Panc1 (cell line): ENCODE measurements at regions not wholly inside any gene's neighbourhood (a gene's known extent, or its start where the extent isn't known, plus 50 kb on each side); places are given as distances from the start of the nearest gene placed in this dataset.

Experiments used
- ATAC-seq: fragments of 200-7000 bp; cut with Tn5 transposase; 2 replicates; pipeline ENCODE4 v1.9.1; 2020; ENCODE audit warnings: mild to moderate bottlenecking, moderate library complexity
- BruUV-seq: library from RNA; stranded (reverse); fragments of 400-500 nt; replicated peaks from 2 replicates; lab custom pipeline; 2021; lab: Mats Ljungman, UMichigan
- CTCF ChIA-PET: fragments of 300-600 bp; sonication (Branson Sonifier 250); formaldehyde crosslinking; loops from one replicate; lab custom pipeline; 2022; ENCODE audit warnings: antibody characterized with exemption; lab: Charles Lee
- POLR2A ChIA-PET: fragments of 300-600 bp; sonication (Branson Sonifier 250); formaldehyde crosslinking; loops from one replicate; lab custom pipeline; 2022; ENCODE audit warnings: antibody characterized with exemption; lab: Charles Lee
- DNase-seq: peaks from one replicate; pipeline ENCODE4 v3.0.0-alpha.2; 2010; ENCODE audit warnings: low read depth, low spot score
- H3K27ac ChIP-seq: 2 replicates; pipeline ENCODE4 v1.5.1; 2011; ENCODE audit warnings: mild to moderate bottlenecking, low read length, inconsistent platforms
- H3K27me3 ChIP-seq: fragments of 200-500 bp; sonication (Bioruptor generic); 2 replicates; pipeline ENCODE4 v1.6.0; 2014; ENCODE audit warnings: low read length, inconsistent platforms; ENCODE audit not compliant: control insufficient read depth, insufficient read depth
- H3K36me3 ChIP-seq: fragments of 200-500 bp; sonication (Bioruptor generic); 2 replicates; pipeline ENCODE4 v1.5.1; 2014; ENCODE audit warnings: inconsistent platforms, mild to moderate bottlenecking, low read length, moderate library complexity; ENCODE audit not compliant: control insufficient read depth, insufficient read depth
- H3K4me1 ChIP-seq: 2 replicates; pipeline ENCODE4 v1.5.1; 2011; ENCODE audit warnings: inconsistent platforms, mild to moderate bottlenecking, low read length, moderate library complexity; ENCODE audit not compliant: control insufficient read depth, insufficient read depth
- H3K4me3 ChIP-seq, 2 experiments: 2 replicates each; pipeline ENCODE4 v1.5.1; 2011 to 2012; ENCODE audit warnings: low read depth in 2 of 2, low read length in 2 of 2, mild to moderate bottlenecking in 2 of 2, inconsistent platforms in 1 of 2, moderate library complexity in 1 of 2
- H3K9me3 ChIP-seq: fragments of 200-500 bp; sonication (Bioruptor generic); 2 replicates; pipeline ENCODE4 v1.5.1; 2014; ENCODE audit warnings: low read depth, mild to moderate bottlenecking, inconsistent platforms, low read length, moderate library complexity; ENCODE audit not compliant: control insufficient read depth, insufficient read depth
- CTCF ChIP-seq: fragments of 450-650 bp; IDR thresholded peaks from 2 replicates; pipeline ENCODE4 v1.5.1; 2017; ENCODE audit warnings: mild to moderate bottlenecking
- POLR2AphosphoS5 ChIP-seq: IDR thresholded peaks from 2 replicates; pipeline ENCODE4 v1.6.1; 2012; ENCODE audit warnings: mild to moderate bottlenecking, low read depth, low read length, moderate library complexity
- SIN3A ChIP-seq: IDR thresholded peaks from 2 replicates; pipeline ENCODE4 v1.6.1; 2012; ENCODE audit warnings: low read depth, mild to moderate bottlenecking, low read length, moderate library complexity, borderline replicate concordance; ENCODE audit not compliant: insufficient read depth
- TCF7L2 ChIP-seq: IDR thresholded peaks from 2 replicates; pipeline ENCODE4 v1.6.1; 2011; ENCODE audit warnings: mild to moderate bottlenecking, low read depth, low read length, inconsistent platforms
- in situ Hi-C: cut with HindIII; loops from 2 replicates; pipeline ENCODE4 v1.10.0; 2016; ENCODE audit warnings: low sequenced_read_pairs, low pct_unique_long_range_greater_than_20kb
- intact Hi-C: fragments of 100-400 bp; cut with micrococcal nuclease; formaldehyde crosslinking; loops from one replicate; pipeline ENCODE4 v1.10.0; 2022; ENCODE audit not compliant: unreplicated experiment
- TF ChIP-seq, protein P1 (sequence below), 2 experiments: IDR thresholded peaks; 2 replicates each; pipeline ENCODE4 v1.6.1; 2011 to 2012; ENCODE audit warnings: low read depth in 2 of 2, control low read depth in 1 of 2, low read length in 1 of 2, mild to moderate bottlenecking in 1 of 2, moderate library complexity in 1 of 2; ENCODE audit not compliant: insufficient read depth in 1 of 2

DNA sequence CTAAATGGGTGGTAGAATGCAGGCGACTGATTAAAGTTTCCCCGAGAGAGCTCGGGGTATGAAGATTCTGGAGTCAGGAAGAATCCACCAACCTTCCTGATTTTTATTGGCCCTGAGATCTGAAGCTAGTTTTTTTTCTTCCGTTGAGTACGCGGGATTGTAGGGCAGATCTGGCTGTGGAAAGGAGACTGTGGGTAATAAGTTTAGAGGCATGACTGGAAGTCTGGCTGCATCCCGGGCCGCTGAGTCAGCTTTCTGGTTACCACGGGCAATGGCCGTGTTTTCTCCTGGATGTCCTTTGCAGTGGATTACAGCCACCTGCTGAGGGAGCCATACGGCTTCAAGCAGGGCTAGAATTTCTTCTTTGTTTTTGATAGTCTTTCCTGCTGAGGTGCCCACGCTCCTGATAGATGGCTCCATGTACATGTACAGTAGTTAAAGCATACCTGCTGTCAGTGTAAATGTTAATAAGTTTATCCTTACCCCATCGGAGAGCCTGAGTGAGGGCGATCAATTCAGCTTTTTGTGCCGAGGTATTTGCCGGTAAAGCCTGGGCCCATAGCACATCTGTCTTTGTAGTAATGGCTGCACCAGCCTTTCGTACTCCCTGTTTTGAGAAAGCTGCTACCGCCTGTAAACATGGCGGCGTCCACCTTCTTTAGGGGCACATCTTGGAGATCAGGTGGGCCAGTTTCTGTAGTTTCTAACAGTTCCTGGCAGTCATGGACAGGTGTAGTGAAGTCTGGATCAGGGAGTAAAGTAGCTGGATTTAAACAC lies 154.0 kb downstream of the TRIM27 start:
- DNase-seq (no peak), ATAC-seq (peak; percentile 66; the same call in 1 of the 2 replicates)
- in situ Hi-C loops (no loop called here), intact Hi-C loops (no loop called here)
- H3K4me1 ChIP-seq: peaks cover 1% of the 10 kb centered on the region
- H3K27ac ChIP-seq: no peak overlapping the region
- TF ChIP-seq POLR2AphosphoS5: no peak
- TF ChIP-seq CTCF: peak; percentile 69
- no peak for TF ChIP-seq SIN3A
- H3K4me3 ChIP-seq: no peak overlapping the region
- POLR2A ChIA-PET: no interaction called here
- BruUV-seq: no TSS peak
- CTCF ChIA-PET: interaction anchor here (0.6 to 1.1 kb wide), 2 partner anchors 41 to 106 kb away, joined by 3 to 8 read pairs; no protein-coding TSS in a partner anchor
- H3K36me3 ChIP-seq: no peaks in the 10 kb centered on the region
- no peaks in the 10 kb centered on the region for H3K9me3 ChIP-seq
- peaks cover 7% of the 10 kb centered on the region; the same call in 1 of the 2 replicates for H3K27me3 ChIP-seq

GRCh38 chr6:28770732-28771131 lies 153.1 kb downstream of the TRIM27 start:
- in situ Hi-C loops (no loop called here), intact Hi-C loops (no loop called here)
- POLR2A ChIA-PET: no interaction called here
- CTCF ChIA-PET: interaction anchor here (0.7 kb wide), 1 partner anchor 24 kb away, joined by 3 read pairs; no protein-coding TSS in a partner anchor
- H3K27ac ChIP-seq: no peak overlapping the region
- no peak for ATAC-seq
- no TSS peak for BruUV-seq
- no peaks in the 10 kb centered on the region for H3K36me3 ChIP-seq
- H3K4me1 ChIP-seq: no peaks in the 10 kb centered on the region
- TF ChIP-seq CTCF (no peak), SIN3A (no peak), POLR2AphosphoS5 (no peak), TCF7L2 (no peak)
- TF ChIP-seq, protein P1, sequence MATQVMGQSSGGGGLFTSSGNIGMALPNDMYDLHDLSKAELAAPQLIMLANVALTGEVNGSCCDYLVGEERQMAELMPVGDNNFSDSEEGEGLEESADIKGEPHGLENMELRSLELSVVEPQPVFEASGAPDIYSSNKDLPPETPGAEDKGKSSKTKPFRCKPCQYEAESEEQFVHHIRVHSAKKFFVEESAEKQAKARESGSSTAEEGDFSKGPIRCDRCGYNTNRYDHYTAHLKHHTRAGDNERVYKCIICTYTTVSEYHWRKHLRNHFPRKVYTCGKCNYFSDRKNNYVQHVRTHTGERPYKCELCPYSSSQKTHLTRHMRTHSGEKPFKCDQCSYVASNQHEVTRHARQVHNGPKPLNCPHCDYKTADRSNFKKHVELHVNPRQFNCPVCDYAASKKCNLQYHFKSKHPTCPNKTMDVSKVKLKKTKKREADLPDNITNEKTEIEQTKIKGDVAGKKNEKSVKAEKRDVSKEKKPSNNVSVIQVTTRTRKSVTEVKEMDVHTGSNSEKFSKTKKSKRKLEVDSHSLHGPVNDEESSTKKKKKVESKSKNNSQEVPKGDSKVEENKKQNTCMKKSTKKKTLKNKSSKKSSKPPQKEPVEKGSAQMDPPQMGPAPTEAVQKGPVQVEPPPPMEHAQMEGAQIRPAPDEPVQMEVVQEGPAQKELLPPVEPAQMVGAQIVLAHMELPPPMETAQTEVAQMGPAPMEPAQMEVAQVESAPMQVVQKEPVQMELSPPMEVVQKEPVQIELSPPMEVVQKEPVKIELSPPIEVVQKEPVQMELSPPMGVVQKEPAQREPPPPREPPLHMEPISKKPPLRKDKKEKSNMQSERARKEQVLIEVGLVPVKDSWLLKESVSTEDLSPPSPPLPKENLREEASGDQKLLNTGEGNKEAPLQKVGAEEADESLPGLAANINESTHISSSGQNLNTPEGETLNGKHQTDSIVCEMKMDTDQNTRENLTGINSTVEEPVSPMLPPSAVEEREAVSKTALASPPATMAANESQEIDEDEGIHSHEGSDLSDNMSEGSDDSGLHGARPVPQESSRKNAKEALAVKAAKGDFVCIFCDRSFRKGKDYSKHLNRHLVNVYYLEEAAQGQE (IDR thresholded peaks at IDR 0.05; ENCODE audit: insufficient read depth in 1 of 2, low read depth in 2 of 2, low read length in 1 of 2): no peak
- no peaks in the 10 kb centered on the region for H3K9me3 ChIP-seq
- H3K4me3 ChIP-seq: no peak overlapping the region
- no peak for DNase-seq
- peaks cover 7% of the 10 kb centered on the region; the same call in 1 of the 2 replicates for H3K27me3 ChIP-seq
